HEK293T (cell line): ENCODE measurements at regions not wholly inside any gene's neighbourhood (a gene's known extent, or its start where the extent isn't known, plus 50 kb on each side); places are given as distances from the start of the nearest gene placed in this dataset.

ENCODE experiments used
- ARNT ChIP-seq: fragments of 450-650 bp; IDR thresholded peaks from 2 replicates; pipeline ENCODE4 v1.6.1; 2017; ENCODE audit warnings: mild to moderate bottlenecking
- BHLHE40 ChIP-seq: fragments of 450-650 bp; IDR thresholded peaks from 2 replicates; pipeline ENCODE4 v1.6.1; 2016; ENCODE audit warnings: mild to moderate bottlenecking, moderate library complexity, borderline replicate concordance
- CTBP1 ChIP-seq: fragments of 450-650 bp; IDR thresholded peaks from 2 replicates; pipeline ENCODE4 v1.6.1; 2016; ENCODE audit warnings: borderline replicate concordance
- ELF4 ChIP-seq: fragments of 450-650 bp; IDR thresholded peaks from 2 replicates; pipeline ENCODE4 v1.6.1; 2017; ENCODE audit warnings: antibody characterized with exemption
- FOXA1 ChIP-seq: fragments of 450-650 bp; IDR thresholded peaks from 2 replicates; pipeline ENCODE4 v1.6.1; 2016; ENCODE audit warnings: mild to moderate bottlenecking
- FOXK2 ChIP-seq: fragments of 450-650 bp; IDR thresholded peaks from 2 replicates; pipeline ENCODE4 v1.6.1; 2016; ENCODE audit warnings: mild to moderate bottlenecking
- FOXM1 ChIP-seq: fragments of 450-650 bp; IDR thresholded peaks from 2 replicates; pipeline ENCODE4 v1.6.1; 2017; ENCODE audit warnings: mild to moderate bottlenecking, borderline replicate concordance
- L3MBTL2 ChIP-seq: fragments of 450-650 bp; conservative IDR thresholded peaks from 2 replicates; pipeline ENCODE4 v1.6.1; 2016; ENCODE audit warnings: mild to moderate bottlenecking
- NFRKB ChIP-seq: fragments of 450-650 bp; IDR thresholded peaks from 2 replicates; pipeline ENCODE4 v1.6.1; 2016; ENCODE audit warnings: mild to moderate bottlenecking, moderate library complexity
- PKNOX1 ChIP-seq: fragments of 450-650 bp; IDR thresholded peaks from 2 replicates; pipeline ENCODE4 v1.6.1; 2016
- SP1 ChIP-seq: fragments of 450-650 bp; IDR thresholded peaks from 2 replicates; pipeline ENCODE4 v1.6.1; 2017
- SUZ12 ChIP-seq: fragments of 450-650 bp; IDR thresholded peaks from 2 replicates; pipeline ENCODE4 v1.6.1; 2016; ENCODE audit warnings: mild to moderate bottlenecking
- ZNF384 ChIP-seq: fragments of 450-650 bp; IDR thresholded peaks from 2 replicates; pipeline ENCODE4 v1.6.1; 2016

GRCh38 chr10:8874268-8874667 lies 819.8 kb downstream of the GATA3 start:
- no peak for TF ChIP-seq FOXK2
- no peak for TF ChIP-seq CTBP1
- no peak for TF ChIP-seq FOXM1
- no peak for TF ChIP-seq SUZ12
- TF ChIP-seq FOXA1: no peak
- TF ChIP-seq NFRKB: no peak
- no peak for TF ChIP-seq L3MBTL2
- TF ChIP-seq ELF4: no peak
- TF ChIP-seq BHLHE40: no peak
- no peak for TF ChIP-seq SP1
- TF ChIP-seq ARNT: no peak
- TF ChIP-seq ZNF384: no peak
- no peak for TF ChIP-seq PKNOX1
